GM21786 (cell line): ENCODE measurements at regions not wholly inside any gene's neighbourhood (a gene's known extent, or its start where the extent isn't known, plus 50 kb on each side); places are given as distances from the start of the nearest gene placed in this dataset.

Experiments
- ATAC-seq: cut with Tn5 transposase; IDR thresholded peaks from one replicate; pipeline ENCODE4 v1.9.1; 2021; ENCODE audit not compliant: unreplicated experiment

DNA sequence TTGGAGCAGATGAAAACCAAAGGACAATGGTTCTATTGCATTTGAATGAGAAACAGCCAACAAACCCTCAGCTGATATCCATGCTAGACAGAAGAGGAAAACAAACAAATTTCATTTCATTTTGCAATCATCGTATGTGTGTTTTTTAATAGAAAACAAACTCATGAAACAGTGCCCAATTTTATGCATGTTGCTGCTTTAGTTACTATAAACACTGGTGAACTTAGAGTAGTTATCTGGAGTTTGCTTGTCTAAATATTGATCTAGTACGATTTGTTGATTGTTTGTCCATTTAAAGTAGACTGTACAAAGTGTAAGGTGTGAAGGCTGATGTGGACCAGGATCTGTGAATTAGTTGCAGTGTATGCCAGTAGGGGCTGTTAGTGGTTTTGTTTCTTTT lies 166.6 kb downstream of the KITLG start:
- ATAC-seq: no peak

DNA sequence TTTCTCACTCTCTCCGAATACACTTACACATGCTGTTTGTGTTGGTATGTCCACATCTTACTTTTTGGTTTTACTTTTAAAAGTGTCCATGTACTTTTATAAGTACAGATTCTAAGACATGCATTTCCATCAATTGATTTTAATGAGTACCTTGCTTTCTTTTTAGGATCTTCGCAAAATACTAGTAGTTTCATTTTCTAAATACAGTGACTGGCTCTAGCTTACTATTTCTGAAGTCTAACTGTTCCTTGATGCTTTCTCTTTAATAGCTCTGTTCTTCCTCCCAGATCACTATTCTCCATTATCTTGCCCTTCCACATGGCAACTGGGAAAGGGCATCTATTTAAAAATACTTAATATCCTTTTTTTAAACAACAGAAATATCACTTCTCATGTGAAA lies 164.1 kb downstream of the KITLG start:
- ATAC-seq: no peak

DNA sequence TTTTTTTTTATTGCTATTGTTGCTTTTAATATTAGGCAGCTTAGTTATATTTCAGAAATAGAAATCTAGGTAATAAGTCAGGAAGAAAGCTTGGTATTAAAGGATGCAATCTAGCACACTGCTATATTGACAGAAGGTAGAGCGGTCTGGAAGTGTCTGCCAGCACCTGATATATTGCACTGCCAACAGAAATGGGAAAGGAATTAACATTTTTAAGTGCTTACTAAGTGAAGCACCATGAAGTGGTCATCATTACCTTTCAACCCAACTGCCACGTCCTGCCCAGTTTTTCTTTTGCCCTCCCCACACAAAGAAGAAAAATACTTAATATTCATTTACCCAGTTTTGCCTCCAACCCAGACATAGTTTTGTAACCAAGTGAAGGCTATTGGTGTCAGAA lies 163.5 kb downstream of the KITLG start:
- no peak for ATAC-seq

DNA sequence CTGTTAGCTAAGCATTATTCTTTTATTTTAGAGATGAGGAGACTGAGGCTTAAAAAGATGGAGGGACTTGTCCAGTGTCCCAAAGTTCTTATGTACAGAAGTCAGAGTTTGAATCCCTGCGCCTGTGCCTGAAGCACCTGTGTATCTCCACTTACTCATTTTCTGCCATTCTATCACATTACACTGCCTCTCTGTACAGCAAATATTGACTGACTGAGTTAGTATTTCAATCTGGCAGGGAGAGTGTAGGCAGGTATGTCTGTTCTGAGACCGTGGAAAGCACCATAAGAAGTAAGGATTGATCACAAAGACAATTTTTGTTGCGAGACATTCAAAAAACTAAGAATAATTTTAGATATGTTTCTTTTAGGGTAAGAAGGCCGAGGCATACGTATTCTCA lies 162.7 kb downstream of the KITLG start:
- ATAC-seq: no peak

DNA sequence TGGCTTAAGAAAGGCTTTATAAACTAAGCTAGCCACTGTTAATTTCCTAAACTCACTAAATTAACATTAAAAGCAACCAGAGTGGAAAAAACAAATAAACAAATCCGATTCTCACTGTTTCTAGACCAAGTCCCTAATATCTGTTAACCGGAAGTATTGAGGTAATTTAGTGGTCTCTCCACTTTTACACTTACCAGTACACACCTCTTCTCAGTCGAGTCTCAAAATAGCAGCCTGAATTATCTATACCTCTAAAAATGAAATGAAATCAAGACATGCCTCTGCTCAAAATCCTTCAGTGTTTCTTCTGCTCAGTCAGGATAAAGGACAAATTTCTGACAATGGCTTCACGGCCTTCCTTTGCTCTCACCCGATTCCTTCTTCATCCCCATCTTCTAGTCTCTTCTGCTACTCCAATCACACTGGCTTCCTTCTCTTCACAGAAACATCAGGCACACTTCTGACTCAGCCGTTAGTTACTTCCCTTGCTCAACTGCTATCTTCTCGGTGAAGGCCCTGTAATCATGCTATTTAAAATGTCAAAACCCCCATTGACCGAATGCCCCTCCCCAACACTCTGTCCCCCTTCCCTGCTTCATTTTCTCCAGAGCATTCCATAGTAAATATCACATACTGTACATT lies 161.3 kb downstream of the KITLG start:
- ATAC-seq: no peak

DNA sequence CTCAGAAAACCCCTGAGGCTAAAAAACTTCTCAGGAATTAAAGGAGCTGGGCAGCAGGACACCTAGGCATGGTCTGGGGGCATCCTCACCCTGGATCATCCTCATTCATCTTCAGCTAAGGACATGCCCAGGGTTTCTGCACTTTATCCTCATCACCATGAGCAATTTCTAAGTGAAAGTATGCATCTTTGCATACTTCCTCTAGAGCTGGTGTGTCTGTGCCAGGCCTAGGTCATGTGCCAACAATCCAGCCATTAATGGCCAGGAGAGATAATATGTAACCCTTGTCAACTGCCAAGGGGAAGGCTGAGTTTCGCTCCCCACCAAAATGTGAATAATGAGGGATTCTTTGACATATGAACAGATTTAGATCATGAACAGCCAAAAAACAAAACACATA lies 160.5 kb downstream of the KITLG start:
- no peak for ATAC-seq

DNA sequence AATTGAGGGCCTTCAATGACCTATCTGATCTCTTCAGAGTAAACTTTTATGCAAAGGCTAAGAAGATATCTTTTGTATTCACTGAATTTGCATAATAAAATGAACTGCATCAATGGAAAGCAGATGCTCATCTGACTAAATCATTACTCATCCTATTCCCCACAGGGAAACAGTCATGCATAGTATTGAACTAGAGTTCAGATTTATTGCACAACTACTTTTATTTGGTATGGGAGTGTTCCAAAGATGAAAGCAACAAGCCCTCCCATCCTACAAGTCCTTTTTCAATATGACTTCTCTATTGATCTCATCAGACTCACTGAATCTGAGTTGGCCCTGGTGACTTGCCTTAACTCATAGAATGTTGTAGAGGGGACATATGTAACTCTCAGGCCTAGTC lies 159.8 kb downstream of the KITLG start:
- ATAC-seq: no peak

DNA sequence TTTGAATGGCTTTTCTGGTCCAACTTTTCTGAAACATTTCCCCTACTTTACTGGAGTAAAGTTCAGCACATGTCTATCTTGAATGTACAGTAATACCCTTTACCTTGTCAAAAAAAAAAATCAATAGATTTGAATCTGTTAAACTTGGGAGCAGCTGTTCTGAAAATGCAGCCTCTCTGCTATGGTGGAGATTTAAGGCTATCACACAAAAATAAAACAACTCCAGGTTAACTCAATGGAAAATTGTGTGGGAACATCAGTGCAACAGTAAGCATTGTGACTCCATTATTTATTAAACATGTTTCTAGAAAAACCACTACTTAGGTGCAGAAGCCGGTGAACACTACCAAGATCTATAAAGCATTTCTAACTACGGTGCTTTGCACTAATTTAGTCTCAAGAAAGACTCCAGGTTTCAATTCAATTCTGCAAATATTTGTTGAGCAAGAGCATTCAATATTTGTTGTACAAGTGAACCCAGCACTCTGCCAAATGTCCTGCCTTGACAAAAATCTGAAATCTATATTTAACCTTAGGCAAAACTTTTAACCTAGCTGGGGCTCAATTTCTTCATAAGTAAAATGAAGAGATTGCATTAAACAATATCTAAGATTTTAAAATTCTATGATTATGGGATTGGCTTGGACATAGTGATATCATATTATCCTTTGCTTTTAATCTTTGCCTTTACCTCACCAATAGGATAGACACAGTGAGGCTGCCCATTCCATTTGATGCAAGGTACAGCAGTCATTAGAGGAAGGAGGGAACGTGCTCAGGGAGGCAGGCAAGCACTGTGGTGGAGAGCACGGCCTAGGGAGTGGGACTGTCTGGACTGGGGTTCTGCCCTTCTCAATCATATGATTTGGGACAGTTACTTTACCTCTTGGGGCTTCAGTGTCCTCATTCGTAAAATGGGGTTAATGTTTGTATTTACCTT lies 155.2 kb downstream of the KITLG start:
- no peak for ATAC-seq

DNA sequence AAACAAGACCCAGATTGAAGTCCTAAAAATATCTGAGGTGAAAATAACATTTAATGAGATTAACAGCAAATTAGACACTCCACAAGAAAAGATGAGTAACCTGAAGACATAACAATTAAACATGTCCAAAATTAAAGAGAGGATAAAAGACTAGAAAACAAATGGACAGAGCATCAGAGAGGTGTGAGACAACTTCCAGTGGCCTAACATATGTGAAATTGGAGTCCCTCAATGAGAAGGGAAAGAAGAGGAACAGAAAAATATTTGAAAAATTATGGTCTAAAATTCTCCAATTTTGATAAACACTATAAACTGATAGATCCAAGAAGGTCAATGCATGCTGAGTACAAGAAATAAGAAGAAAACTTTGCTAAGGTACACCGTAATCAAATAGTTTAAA lies 151.9 kb downstream of the KITLG start:
- ATAC-seq: no peak

DNA sequence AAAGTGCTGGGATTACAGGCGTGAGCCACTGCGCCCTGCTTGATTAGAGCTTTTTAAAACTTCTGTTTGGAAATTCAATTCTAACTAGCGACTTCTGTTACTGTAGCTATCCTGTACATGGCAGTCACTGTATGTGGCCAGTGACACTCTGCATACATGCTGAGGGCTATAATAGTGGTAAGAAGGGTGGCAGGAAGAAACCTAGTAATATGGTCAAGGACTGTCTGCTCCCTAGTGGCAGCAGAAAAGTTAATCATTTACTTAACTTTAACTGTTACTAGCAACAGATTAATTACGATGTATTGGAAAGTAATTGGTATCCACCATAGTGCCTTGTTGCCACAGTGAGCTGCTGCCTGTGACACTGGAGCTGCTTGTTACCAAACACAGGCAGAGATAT lies 149.0 kb downstream of the KITLG start:
- ATAC-seq: peak; percentile 32

DNA sequence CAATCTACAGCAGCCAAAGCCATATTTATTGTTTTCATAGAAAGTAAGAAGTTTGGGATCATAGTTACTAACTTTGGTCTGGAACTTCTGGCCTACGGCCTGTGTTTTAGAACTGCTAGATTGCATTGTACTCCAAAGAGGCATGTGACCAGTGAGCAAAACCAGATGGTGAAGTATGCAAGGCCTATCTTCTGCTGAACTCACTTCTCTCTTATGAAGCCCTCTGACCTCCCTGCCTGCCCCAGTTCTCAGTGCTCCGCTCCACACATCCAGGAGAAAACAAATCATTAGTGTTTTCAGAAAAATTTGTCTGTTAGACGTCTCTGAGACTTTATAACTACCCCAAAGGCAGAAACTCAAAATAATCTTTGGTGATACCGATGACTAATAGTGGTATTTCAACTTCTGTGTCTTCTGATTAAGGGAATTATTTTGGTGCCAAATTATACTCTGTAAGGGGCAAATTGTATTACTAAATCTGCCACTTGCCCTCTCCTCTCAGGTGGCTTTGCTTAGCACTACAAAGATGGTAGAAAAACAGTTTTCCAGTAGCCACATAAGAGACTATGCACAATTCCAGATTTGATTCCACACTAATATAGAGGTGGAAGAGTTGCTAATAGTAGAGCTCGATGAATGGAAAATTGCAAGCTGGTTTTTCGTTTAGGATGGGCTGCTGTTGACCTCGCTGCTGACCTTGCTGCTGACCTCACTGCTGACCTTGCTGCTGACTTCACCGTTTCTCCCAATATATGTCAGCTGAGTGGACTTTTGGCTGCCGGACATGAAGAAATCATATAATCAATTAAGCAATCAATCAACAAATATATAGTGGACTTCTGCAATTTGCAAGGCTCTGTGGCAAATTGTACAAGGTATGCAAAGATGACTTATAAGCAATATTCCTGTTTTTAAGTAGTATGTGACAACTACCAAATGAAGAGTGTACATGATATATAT lies 147.5 kb downstream of the KITLG start:
- ATAC-seq: no peak

DNA sequence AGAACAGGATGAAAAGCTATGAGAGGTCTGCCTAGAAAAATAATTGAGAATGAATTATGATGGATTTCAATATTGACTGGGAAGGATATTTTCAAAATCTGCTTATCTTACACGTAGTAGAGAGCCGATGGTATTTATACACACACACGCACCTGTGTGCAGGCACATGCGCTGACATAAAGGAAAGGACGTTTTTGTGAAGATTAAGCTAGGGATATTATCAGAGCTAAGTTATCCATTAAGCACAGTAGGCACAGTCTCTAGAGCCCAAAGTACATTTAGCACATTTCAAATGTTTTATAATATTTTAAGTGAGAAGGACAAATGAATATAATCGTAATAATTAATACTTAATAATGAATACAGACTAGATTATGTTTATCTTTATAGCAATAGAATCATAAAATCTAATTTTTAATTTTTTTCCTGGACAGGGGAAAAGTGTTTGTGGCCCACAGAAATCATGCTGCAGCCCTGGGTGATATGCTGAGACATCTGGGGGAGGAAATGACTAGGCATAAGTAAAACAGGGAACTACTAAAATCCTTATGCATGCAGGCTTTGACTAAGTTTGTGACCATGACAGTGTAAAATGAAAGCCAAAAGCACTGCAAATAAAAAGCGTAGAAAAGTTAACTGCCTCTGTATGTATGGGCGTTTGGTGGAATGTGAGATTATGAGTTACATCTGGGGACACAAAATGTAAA lies 146.1 kb downstream of the KITLG start:
- ATAC-seq: peak; percentile 80

DNA sequence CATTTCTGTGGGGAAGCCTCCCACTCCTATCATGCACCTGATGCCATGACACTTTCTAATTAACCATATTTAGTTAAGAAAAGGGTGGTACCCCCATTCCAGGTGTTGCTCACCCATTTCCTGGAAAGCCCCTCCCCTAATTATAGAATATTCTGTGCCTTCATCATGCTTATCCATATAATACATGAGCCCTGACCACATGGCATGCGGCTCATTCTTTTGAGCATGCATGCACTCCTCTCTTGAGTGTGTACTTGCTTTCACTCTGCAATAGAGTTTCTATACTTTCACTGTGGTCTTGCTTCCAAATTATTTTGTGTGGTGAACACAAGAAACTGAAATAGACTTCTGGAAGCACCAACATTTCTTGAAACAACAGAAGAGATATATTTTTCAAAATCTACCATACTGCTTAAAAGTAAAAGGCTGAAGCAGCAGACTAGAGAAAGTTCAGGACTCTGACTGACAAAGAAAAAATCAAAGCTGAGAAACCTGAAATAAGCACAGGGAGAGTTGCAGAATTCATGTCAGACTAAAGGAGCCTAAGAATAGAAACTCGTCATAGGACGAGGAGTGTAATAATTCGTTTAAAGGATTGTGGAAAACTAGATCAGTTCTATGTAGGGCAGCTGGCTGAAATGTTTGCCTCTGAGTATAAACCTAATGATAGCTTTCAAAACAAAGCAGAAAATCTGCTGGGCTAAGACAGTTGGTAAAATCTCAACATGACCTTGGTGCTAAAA lies 144.8 kb downstream of the KITLG start:
- no peak for ATAC-seq

DNA sequence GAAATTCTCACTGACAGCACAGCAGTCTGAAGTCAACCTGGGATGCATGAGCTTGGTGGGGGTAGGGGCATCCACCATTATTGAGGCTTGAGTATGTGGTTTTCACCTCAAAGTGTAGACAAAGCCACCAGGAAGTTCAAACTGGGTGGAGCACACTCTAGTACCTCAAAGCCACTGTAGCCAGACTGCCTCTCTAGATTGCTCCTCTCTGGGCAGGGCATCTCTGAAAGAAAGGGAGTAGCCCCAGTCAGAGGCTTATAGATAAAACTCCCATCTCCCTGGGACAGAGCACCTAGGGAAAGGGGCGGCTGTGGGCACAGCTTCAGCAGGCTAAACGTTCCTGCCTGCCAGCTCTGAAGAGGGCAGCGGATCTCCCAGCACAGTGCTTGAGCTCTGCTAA lies 143.0 kb downstream of the KITLG start:
- no peak for ATAC-seq
